Chondrocyte (in vitro differentiated cells): ENCODE measurements at regions not wholly inside any gene's neighbourhood (a gene's known extent, or its start where the extent isn't known, plus 50 kb on each side); places are given as distances from the start of the nearest gene placed in this dataset.

Experiments
- DNase-seq: peaks from one replicate; pipeline ENCODE4 v3.0.0; 2021; ENCODE audit warnings: mixed read lengths, low spot score
- H3K27ac Mint-ChIP-seq: one replicate; pipeline ENCODE4 v1.8.0; 2021; ENCODE audit warnings: mild to moderate bottlenecking, moderate library complexity, mixed read lengths; ENCODE audit not compliant: unreplicated experiment
- H3K27me3 Mint-ChIP-seq: 2 replicates; pipeline ENCODE4 v1.8.0; 2021; ENCODE audit warnings: low read depth, mixed read lengths
- H3K36me3 Mint-ChIP-seq: 2 replicates; pipeline ENCODE4 v1.8.0; 2021; ENCODE audit warnings: low read depth, mixed read lengths
- H3K4me1 Mint-ChIP-seq: 2 replicates; pipeline ENCODE4 v1.8.0; 2021; ENCODE audit warnings: low read depth, mild to moderate bottlenecking, mixed read lengths
- H3K4me3 Mint-ChIP-seq: one replicate; pipeline ENCODE4 v1.8.0; 2021; ENCODE audit warnings: mild to moderate bottlenecking, moderate library complexity, mixed read lengths; ENCODE audit not compliant: unreplicated experiment
- H3K9me3 Mint-ChIP-seq: 2 replicates; pipeline ENCODE4 v1.8.0; 2021; ENCODE audit warnings: low read depth, mixed read lengths
- TF ChIP-seq, protein P1 (sequence below): fragments of 200-600 bp; sonication (generic); IDR thresholded peaks from 2 replicates; pipeline ENCODE4 v1.5.0; 2021; ENCODE audit warnings: antibody characterized with exemption, mild to moderate bottlenecking, moderate library complexity

DNA sequence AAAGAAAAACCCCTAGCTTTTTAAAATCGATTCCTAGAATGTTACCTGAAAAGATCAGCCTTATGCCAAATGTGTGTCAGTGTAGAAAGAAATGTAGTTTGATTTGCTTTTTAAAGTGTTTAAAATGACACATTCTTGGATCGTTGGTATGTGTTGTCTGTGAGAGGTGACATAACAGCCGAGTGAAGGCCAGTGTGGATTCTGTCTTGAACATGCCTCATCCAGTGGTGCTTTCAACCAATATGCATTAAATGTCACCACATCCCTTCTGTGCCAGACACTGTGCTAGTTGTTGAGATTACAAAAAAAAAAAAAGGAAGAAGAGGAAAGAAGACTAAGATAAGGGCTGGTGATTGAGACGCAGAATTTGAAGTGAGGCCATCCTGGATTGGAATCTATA lies 994.2 kb upstream of the TENM3 start:
- Mint-ChIP-seq H3K27me3 (no peaks in the 10 kb centered on the region), H3K4me3 (no peak overlapping the region), H3K27ac (no peak overlapping the region), H3K9me3 (no peaks in the 10 kb centered on the region), H3K36me3 (no peaks in the 10 kb centered on the region), H3K4me1 (no peaks in the 10 kb centered on the region)
- no peak for DNase-seq
- TF ChIP-seq, protein P1, sequence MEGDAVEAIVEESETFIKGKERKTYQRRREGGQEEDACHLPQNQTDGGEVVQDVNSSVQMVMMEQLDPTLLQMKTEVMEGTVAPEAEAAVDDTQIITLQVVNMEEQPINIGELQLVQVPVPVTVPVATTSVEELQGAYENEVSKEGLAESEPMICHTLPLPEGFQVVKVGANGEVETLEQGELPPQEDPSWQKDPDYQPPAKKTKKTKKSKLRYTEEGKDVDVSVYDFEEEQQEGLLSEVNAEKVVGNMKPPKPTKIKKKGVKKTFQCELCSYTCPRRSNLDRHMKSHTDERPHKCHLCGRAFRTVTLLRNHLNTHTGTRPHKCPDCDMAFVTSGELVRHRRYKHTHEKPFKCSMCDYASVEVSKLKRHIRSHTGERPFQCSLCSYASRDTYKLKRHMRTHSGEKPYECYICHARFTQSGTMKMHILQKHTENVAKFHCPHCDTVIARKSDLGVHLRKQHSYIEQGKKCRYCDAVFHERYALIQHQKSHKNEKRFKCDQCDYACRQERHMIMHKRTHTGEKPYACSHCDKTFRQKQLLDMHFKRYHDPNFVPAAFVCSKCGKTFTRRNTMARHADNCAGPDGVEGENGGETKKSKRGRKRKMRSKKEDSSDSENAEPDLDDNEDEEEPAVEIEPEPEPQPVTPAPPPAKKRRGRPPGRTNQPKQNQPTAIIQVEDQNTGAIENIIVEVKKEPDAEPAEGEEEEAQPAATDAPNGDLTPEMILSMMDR: no peak

DNA sequence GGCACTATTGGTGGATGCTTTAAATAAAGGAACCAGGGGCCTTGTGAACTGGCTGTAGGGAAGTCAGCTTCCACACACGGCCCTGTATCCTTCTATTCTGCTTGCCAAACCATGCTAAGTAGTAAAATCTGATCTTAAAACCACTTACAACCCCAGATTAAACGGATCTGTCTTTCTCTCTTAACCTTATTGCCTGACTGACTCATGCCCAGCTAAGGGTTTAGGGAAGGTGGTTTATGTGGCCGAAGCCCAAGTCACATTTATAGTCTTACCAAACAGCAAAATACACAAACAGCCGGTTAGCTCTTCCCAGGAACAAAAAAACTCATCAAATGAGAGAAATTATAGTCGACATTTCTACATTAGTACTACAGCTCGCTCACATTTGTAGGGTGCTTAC lies 988.4 kb upstream of the TENM3 start:
- peaks cover 2% of the 10 kb centered on the region for H3K9me3 Mint-ChIP-seq
- TF ChIP-seq, protein P1: no peak
- no peak overlapping the region for H3K4me3 Mint-ChIP-seq
- H3K4me1 Mint-ChIP-seq: no peaks in the 10 kb centered on the region
- DNase-seq: no peak
- no peaks in the 10 kb centered on the region for H3K36me3 Mint-ChIP-seq
- H3K27me3 Mint-ChIP-seq: peaks cover 2% of the 10 kb centered on the region
- H3K27ac Mint-ChIP-seq: no peak overlapping the region

DNA sequence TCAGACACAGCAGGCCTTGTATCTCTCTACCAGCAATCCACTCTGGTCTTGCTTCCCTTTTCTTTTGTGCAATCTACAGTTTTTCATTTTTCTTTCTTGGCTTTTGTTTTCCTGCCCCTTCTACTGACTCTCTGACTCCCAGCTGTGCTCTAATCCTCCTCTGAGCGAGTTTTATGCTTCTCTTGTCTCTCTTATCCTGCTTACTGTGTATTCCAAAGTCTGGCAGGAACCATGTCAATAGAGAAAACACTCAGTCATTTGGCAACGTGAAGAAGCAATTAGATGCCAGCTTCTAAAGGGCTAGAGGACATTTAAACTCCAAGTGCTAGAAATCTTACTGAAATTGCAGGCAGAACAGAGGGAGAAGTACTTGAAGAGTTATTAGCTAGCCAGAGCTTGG lies 984.6 kb upstream of the TENM3 start:
- no peak for DNase-seq
- TF ChIP-seq, protein P1: no peak
- Mint-ChIP-seq H3K9me3 (peaks cover 2% of the 10 kb centered on the region), H3K27me3 (peaks cover 7% of the 10 kb centered on the region), H3K4me1 (peaks cover 3% of the 10 kb centered on the region), H3K36me3 (no peaks in the 10 kb centered on the region), H3K27ac (no peak overlapping the region), H3K4me3 (no peak overlapping the region)

DNA sequence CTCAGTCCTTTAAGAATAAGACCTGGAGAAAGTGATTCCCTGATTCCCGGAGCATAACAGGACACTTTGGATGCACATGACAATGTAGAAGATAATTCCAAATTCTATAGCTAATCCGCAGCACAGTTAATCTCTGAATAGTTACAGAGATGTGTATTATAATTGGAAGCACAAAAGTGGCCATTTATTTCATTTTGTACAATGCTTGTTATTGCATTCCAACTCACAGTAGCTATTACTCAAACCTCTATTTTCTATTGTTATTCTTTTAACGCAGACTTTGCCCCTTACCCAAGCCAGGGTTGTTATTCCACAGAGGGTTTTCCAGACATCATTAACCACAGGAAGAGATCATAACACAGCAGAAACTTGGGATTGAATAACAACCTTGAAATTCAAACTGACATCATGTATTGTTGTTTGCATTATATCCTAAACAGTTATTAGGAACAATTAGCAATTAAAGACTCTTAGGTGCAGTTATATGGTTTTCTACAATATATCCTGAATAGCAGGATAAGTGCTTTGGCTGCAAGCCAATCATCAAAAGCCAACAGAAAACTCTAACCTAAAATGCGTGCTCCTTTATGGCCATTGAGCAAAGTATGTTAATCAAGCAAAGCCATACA lies 984.0 kb upstream of the TENM3 start:
- no peak for DNase-seq
- Mint-ChIP-seq H3K4me3 (no peak overlapping the region), H3K27me3 (peaks cover 7% of the 10 kb centered on the region), H3K4me1 (peaks cover 3% of the 10 kb centered on the region), H3K36me3 (no peaks in the 10 kb centered on the region), H3K27ac (no peak overlapping the region), H3K9me3 (peaks cover 2% of the 10 kb centered on the region)
- TF ChIP-seq, protein P1: no peak

DNA sequence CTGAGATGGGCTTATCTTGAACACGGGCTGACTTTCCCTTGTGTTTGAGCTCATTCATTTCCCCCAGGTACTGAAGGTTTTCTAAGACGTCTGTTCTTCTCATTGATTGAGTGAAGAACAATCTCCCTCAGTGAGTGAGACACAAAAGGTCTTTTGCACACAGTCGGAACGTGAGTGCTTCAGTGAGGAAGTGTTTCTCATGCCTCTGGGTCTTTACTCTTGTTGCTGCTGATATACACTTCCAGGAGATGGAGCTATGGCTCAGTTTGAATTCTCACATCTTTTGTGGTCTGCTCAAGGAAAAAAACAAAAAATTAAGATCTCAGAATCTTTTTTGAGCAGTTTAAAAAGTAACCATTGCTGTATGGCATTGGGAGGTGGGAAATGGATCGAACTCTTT lies 981.9 kb upstream of the TENM3 start:
- H3K27ac Mint-ChIP-seq: no peak overlapping the region
- DNase-seq: no peak
- H3K27me3 Mint-ChIP-seq: peaks cover 7% of the 10 kb centered on the region
- H3K4me1 Mint-ChIP-seq: peaks cover 3% of the 10 kb centered on the region
- H3K9me3 Mint-ChIP-seq: peaks cover 2% of the 10 kb centered on the region
- peak overlapping the region; percentile 29 for H3K4me3 Mint-ChIP-seq
- TF ChIP-seq, protein P1: peak; percentile 82
- no peaks in the 10 kb centered on the region for H3K36me3 Mint-ChIP-seq
